ENCODE measurements at regions not wholly inside any gene's neighbourhood (a gene's known extent, or its start where the extent isn't known, plus 50 kb on each side); places are given as distances from the start of the nearest gene placed in this dataset.
A peak's percentile ranks its signal among the peaks of the same experiment; 100 is the strongest.

- H3K36me3 ChIP-seq (ENCODE audit: control insufficient read depth, insufficient read depth, low read length), result no peaks in the 10 kb centered on the region
These were observed 214.8 kb upstream of the MPPED2 start for GRCh38 chr11:30800904-30801303.

GRCh38 chr11:30798547-30799236, 212.5 kb upstream of the MPPED2 start:
- no peak for DNase-seq (ENCODE audit: low read depth in 2 of 2)

More at GRCh38 chr11:30800904-30801303, 214.8 kb upstream of the MPPED2 start:
- Histone ChIP-seq H3K4me2 (ENCODE audit: extremely low read depth, insufficient read depth, low read length) (no peak overlapping the region), H3K9me3 (ENCODE audit: control insufficient read depth, insufficient read depth, low read depth, low read length) (no peaks in the 10 kb centered on the region), H3K79me2 (ENCODE audit: control insufficient read depth, insufficient read depth, low read length) (no peaks in the 10 kb centered on the region), H2AFZ (ENCODE audit: low read length) (no peak overlapping the region), H3K4me1 (ENCODE audit: control insufficient read depth, extremely low read depth, insufficient read depth, low read length) (no peaks in the 10 kb centered on the region), H3K27ac (ENCODE audit: insufficient read depth, low read length) (no peak overlapping the region), H3K4me3 (replicated peaks in 1 of 4; ENCODE audit: control extremely low read depth in 1 of 4, insufficient read depth in 1 of 4, low read depth in 3 of 4, low read length in 4 of 4) (no peak overlapping the region), H3K9ac (ENCODE audit: insufficient read depth, low read length) (no peak overlapping the region), H3K27me3 (ENCODE audit: control insufficient read depth, insufficient read depth, low read length) (no peaks in the 10 kb centered on the region), H4K20me1 (ENCODE audit: control insufficient read depth, extremely low read depth, insufficient read depth, low read length) (no peaks in the 10 kb centered on the region)
- no peak for DNase-seq (ENCODE audit: low read depth in 2 of 2)
- TF ChIP-seq CTCF (conservative IDR thresholded peaks at IDR 0.05 in 1 of 2, IDR thresholded peaks at IDR 0.05 in 1 of 2; ENCODE audit: low read depth in 1 of 2, low read length in 2 of 2) (no peak), EZH2 (IDR thresholded peaks at IDR 0.05; ENCODE audit: low read length, missing control alignments) (no peak)

GRCh38 chr11:30789270-30789669, 203.1 kb upstream of the MPPED2 start:
- H4K20me1 ChIP-seq (ENCODE audit: control insufficient read depth, extremely low read depth, insufficient read depth, low read length), result no peaks in the 10 kb centered on the region
- H3K27me3 ChIP-seq (ENCODE audit: control insufficient read depth, insufficient read depth, low read length), result no peaks in the 10 kb centered on the region
- no peaks in the 10 kb centered on the region for H3K79me2 ChIP-seq (ENCODE audit: control insufficient read depth, insufficient read depth, low read length)
- H3K4me1 ChIP-seq (ENCODE audit: control insufficient read depth, extremely low read depth, insufficient read depth, low read length), result no peaks in the 10 kb centered on the region
- no peak overlapping the region for H2AFZ ChIP-seq (ENCODE audit: low read length)
- peak; percentile 53 to 84 for DNase-seq (ENCODE audit: low read depth in 2 of 2)
- no peak overlapping the region for H3K27ac ChIP-seq (ENCODE audit: insufficient read depth, low read length)
- no peak overlapping the region for H3K4me3 ChIP-seq (replicated peaks in 1 of 4; ENCODE audit: control extremely low read depth in 1 of 4, insufficient read depth in 1 of 4, low read depth in 3 of 4, low read length in 4 of 4)
- no peaks in the 10 kb centered on the region for H3K36me3 ChIP-seq (ENCODE audit: control insufficient read depth, insufficient read depth, low read length)
- no peak overlapping the region for H3K9ac ChIP-seq (ENCODE audit: insufficient read depth, low read length)
- H3K4me2 ChIP-seq (ENCODE audit: extremely low read depth, insufficient read depth, low read length), result no peak overlapping the region
- H3K9me3 ChIP-seq (ENCODE audit: control insufficient read depth, insufficient read depth, low read depth, low read length), result no peaks in the 10 kb centered on the region
- no peak for TF ChIP-seq EZH2 (IDR thresholded peaks at IDR 0.05; ENCODE audit: low read length, missing control alignments)
- TF ChIP-seq CTCF (conservative IDR thresholded peaks at IDR 0.05 in 1 of 2, IDR thresholded peaks at IDR 0.05 in 1 of 2; ENCODE audit: low read depth in 1 of 2, low read length in 2 of 2), result no peak

More at GRCh38 chr11:30798547-30799236, 212.5 kb upstream of the MPPED2 start:
- no peaks in the 10 kb centered on the region for H3K79me2 ChIP-seq (ENCODE audit: control insufficient read depth, insufficient read depth, low read length)
- H3K4me3 ChIP-seq (replicated peaks in 1 of 4; ENCODE audit: control extremely low read depth in 1 of 4, insufficient read depth in 1 of 4, low read depth in 3 of 4, low read length in 4 of 4), result no peak overlapping the region
- no peaks in the 10 kb centered on the region for H3K9me3 ChIP-seq (ENCODE audit: control insufficient read depth, insufficient read depth, low read depth, low read length)
- H3K27me3 ChIP-seq (ENCODE audit: control insufficient read depth, insufficient read depth, low read length), result no peaks in the 10 kb centered on the region
- TF ChIP-seq EZH2 (IDR thresholded peaks at IDR 0.05; ENCODE audit: low read length, missing control alignments) (no peak), CTCF (conservative IDR thresholded peaks at IDR 0.05 in 1 of 2, IDR thresholded peaks at IDR 0.05 in 1 of 2; ENCODE audit: low read depth in 1 of 2, low read length in 2 of 2) (no peak)
- no peak overlapping the region for H3K9ac ChIP-seq (ENCODE audit: insufficient read depth, low read length)
- H3K27ac ChIP-seq (ENCODE audit: insufficient read depth, low read length), result no peak overlapping the region
- no peak overlapping the region for H2AFZ ChIP-seq (ENCODE audit: low read length)
- no peak overlapping the region for H3K4me2 ChIP-seq (ENCODE audit: extremely low read depth, insufficient read depth, low read length)
- no peaks in the 10 kb centered on the region for H4K20me1 ChIP-seq (ENCODE audit: control insufficient read depth, extremely low read depth, insufficient read depth, low read length)
- H3K4me1 ChIP-seq (ENCODE audit: control insufficient read depth, extremely low read depth, insufficient read depth, low read length), result no peaks in the 10 kb centered on the region
- no peaks in the 10 kb centered on the region for H3K36me3 ChIP-seq (ENCODE audit: control insufficient read depth, insufficient read depth, low read length)

Data from fibroblast of lung (primary cell).